ENCODE measurements at regions not wholly inside any gene's neighbourhood (a gene's known extent, or its start where the extent isn't known, plus 50 kb on each side); places are given as distances from the start of the nearest gene placed in this dataset.

- Histone ChIP-seq H3K9me3 (ENCODE audit: control insufficient read depth, low read depth, low read length) (no peaks in the 10 kb centered on the region), H2AFZ (ENCODE audit: control insufficient read depth, low read length) (no peak overlapping the region), H3K27me3 (ENCODE audit: control insufficient read depth, extremely low read depth, insufficient read depth, low read length) (no peaks in the 10 kb centered on the region), H3K4me1 (ENCODE audit: control insufficient read depth, extremely low read depth, insufficient read depth, low read length) (no peaks in the 10 kb centered on the region), H3K36me3 (ENCODE audit: control insufficient read depth in 2 of 2, extremely low read depth in 1 of 2, insufficient read depth in 2 of 2, low read length in 2 of 2) (no peaks in the 10 kb centered on the region), H3K9me1 (ENCODE audit: control insufficient read depth, extremely low read depth, insufficient read depth, low read length) (no peaks in the 10 kb centered on the region), H3K9ac (ENCODE audit: control insufficient read depth, extremely low read depth, insufficient read depth, low read length) (no peak overlapping the region), H3K4me3 (ENCODE audit: control insufficient read depth in 2 of 3, extremely low read depth in 1 of 3, insufficient read depth in 2 of 3, low read depth in 1 of 3, low read length in 3 of 3) (no peak overlapping the region), H4K20me1 (ENCODE audit: control insufficient read depth, extremely low read depth, insufficient read depth, low read length) (no peaks in the 10 kb centered on the region), H3K4me2 (ENCODE audit: control insufficient read depth, extremely low read depth, insufficient read depth, low read depth, low read length) (no peak overlapping the region), H3K79me2 (ENCODE audit: control insufficient read depth, insufficient read depth, low read length) (no peaks in the 10 kb centered on the region), H3K27ac (ENCODE audit: control insufficient read depth, insufficient read depth, low read length) (no peak overlapping the region)
- DNase-seq (ENCODE audit: low read depth, low spot score) (no peak), FAIRE-seq (no peak)
- dilution Hi-C loops (cut with MboI; ENCODE audit: extremely low pct_ligation_motif_present, low sequenced_read_pairs): no loop called here
- TF ChIP-seq EZH2 (IDR thresholded peaks at IDR 0.05; ENCODE audit: low read length) (no peak), CTCF (optimal IDR thresholded peaks at IDR 0.05 in 1 of 3, IDR thresholded peaks at IDR 0.05 in 1 of 3, conservative IDR thresholded peaks at IDR 0.05 in 1 of 3; ENCODE audit: extremely low read depth in 1 of 3, insufficient read depth in 2 of 3, low read length in 3 of 3) (no peak)
These were observed 488.5 kb downstream of the ANKRD7 start for GRCh38 chr7:118713039-118713438.

DNA sequence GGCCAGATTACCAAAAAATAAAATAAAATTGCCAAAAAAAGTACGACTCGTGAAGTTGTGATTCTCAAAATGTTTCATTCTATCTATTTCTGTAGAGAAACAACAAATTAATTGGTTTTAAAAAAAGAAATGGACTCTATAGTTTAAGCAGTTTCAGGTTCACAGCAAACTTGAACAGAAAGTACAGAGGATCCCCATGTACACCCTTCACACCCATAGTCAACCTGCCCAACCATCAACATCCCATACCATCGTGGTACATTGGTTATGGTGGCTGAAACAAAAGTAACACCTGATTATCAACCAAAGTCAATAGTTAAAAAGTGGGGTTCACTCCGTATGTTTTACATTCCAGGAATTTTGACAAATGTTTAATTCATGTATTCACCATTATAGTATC lies 496.1 kb downstream of the ANKRD7 start:
- FAIRE-seq: no peak

More for the DNA sequence above, 496.1 kb downstream of the ANKRD7 start:
- no peaks in the 10 kb centered on the region for H3K4me1 ChIP-seq (ENCODE audit: control insufficient read depth, extremely low read depth, insufficient read depth, low read length)
- TF ChIP-seq EZH2 (IDR thresholded peaks at IDR 0.05; ENCODE audit: low read length) (no peak), CTCF (optimal IDR thresholded peaks at IDR 0.05 in 1 of 3, IDR thresholded peaks at IDR 0.05 in 1 of 3, conservative IDR thresholded peaks at IDR 0.05 in 1 of 3; ENCODE audit: extremely low read depth in 1 of 3, insufficient read depth in 2 of 3, low read length in 3 of 3) (no peak)
- no peak for DNase-seq (ENCODE audit: low read depth, low spot score)
- no peak overlapping the region for H3K4me3 ChIP-seq (ENCODE audit: control insufficient read depth in 2 of 3, extremely low read depth in 1 of 3, insufficient read depth in 2 of 3, low read depth in 1 of 3, low read length in 3 of 3)
- H3K9me3 ChIP-seq (ENCODE audit: control insufficient read depth, low read depth, low read length): no peaks in the 10 kb centered on the region
- H3K27me3 ChIP-seq (ENCODE audit: control insufficient read depth, extremely low read depth, insufficient read depth, low read length): no peaks in the 10 kb centered on the region
- dilution Hi-C loops (cut with MboI; ENCODE audit: extremely low pct_ligation_motif_present, low sequenced_read_pairs): no loop called here
- no peak overlapping the region for H2AFZ ChIP-seq (ENCODE audit: control insufficient read depth, low read length)
- H3K4me2 ChIP-seq (ENCODE audit: control insufficient read depth, extremely low read depth, insufficient read depth, low read depth, low read length): no peak overlapping the region
- H3K27ac ChIP-seq (ENCODE audit: control insufficient read depth, insufficient read depth, low read length): no peak overlapping the region
- no peaks in the 10 kb centered on the region for H3K79me2 ChIP-seq (ENCODE audit: control insufficient read depth, insufficient read depth, low read length)
- H3K36me3 ChIP-seq (ENCODE audit: control insufficient read depth in 2 of 2, extremely low read depth in 1 of 2, insufficient read depth in 2 of 2, low read length in 2 of 2): no peaks in the 10 kb centered on the region
- no peak overlapping the region for H3K9ac ChIP-seq (ENCODE audit: control insufficient read depth, extremely low read depth, insufficient read depth, low read length)
- no peaks in the 10 kb centered on the region for H4K20me1 ChIP-seq (ENCODE audit: control insufficient read depth, extremely low read depth, insufficient read depth, low read length)
- no peaks in the 10 kb centered on the region for H3K9me1 ChIP-seq (ENCODE audit: control insufficient read depth, extremely low read depth, insufficient read depth, low read length)

All from keratinocyte (primary cell).